Breast epithelium (tissue), 4 donors: ENCODE measurements at regions not wholly inside any gene's neighbourhood (a gene's known extent, or its start where the extent isn't known, plus 50 kb on each side); places are given as distances from the start of the nearest gene placed in this dataset.
A peak's percentile ranks its signal among the peaks of the same experiment; 100 is the strongest.
"Not testable (repeated sequence)": the region's sequence is repeated elsewhere in the genome, so short reads cannot be mapped to it uniquely, and the experiment has no call there.

Experiments used
- DNase-seq, 2 donors: peaks; one replicate each; pipeline ENCODE4 v3.0.0-alpha.2; 2019; ENCODE audit warnings: low spot score in 2 of 2
- H3K27ac ChIP-seq, 2 donors: fragments of 200-600 bp; sonication (generic) in 1 of 2; one replicate each; pipeline ENCODE4 v1.5.1; 2016 to 2019; ENCODE audit warnings: mild to moderate bottlenecking in 1 of 2
- H3K27me3 ChIP-seq, 2 donors: fragments of 200-600 bp; sonication (generic) in 1 of 2; one replicate each; pipeline versions ENCODE4 v1.5.1 to v1.6.0; 2017 to 2019; ENCODE audit warnings: control low read depth in 1 of 2, mild to moderate bottlenecking in 1 of 2
- H3K36me3 ChIP-seq: fragments of 200-600 bp; one replicate; pipeline ENCODE4 v1.5.1; 2019
- H3K4me1 ChIP-seq, 2 donors: fragments of 200-600 bp; sonication (generic); one replicate each; pipeline ENCODE4 v1.5.1; 2016 to 2019; ENCODE audit warnings: control low read depth in 1 of 2
- H3K4me3 ChIP-seq, 3 donors: fragments of 200-600 bp; sonication (generic); 1 replicate in 2 of 3; 2 replicates in 1 of 3; pipeline ENCODE4 v1.5.1; 2016 to 2019; ENCODE audit warnings: mild to moderate bottlenecking in 3 of 3, moderate library complexity in 2 of 3
- H3K9me3 ChIP-seq, 2 donors: fragments of 200-600 bp; sonication (generic) in 1 of 2; one replicate each; pipeline ENCODE4 v1.5.1; 2016 to 2019; ENCODE audit warnings: control low read depth in 1 of 2
- intact Hi-C: fragments of 100-400 bp; cut with DNase I; formaldehyde crosslinking; loops from one replicate; pipeline ENCODE4 v1.15.1; 2023; ENCODE audit warnings: low total_unique reads

DNA sequence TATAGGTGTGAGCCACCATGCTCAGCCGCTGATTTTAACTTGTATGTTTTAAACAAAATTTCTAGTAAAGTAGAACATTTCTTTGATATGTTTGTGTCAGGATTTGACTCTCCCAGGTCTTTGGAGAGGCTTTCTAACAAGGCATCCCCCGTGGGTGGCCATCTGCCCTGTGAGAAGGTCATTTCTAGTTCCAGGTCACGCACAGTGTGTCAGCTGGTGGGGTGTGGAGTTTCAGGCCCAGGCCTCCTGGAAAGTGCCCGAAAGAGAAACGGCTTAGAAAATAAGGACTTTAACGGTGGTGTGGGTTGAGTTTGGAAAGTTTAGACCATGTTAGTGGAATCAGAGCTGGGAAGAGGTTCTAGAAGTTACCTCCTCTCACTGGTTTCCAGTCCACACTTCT is 61.0 kb downstream of the SPDYE17 start:
- H3K4me1 ChIP-seq, H3K4me3 ChIP-seq, H3K9me3 ChIP-seq, DNase-seq, H3K36me3 ChIP-seq, intact Hi-C loops, H3K27me3 ChIP-seq, H3K27ac ChIP-seq: not testable (repeated sequence)

DNA sequence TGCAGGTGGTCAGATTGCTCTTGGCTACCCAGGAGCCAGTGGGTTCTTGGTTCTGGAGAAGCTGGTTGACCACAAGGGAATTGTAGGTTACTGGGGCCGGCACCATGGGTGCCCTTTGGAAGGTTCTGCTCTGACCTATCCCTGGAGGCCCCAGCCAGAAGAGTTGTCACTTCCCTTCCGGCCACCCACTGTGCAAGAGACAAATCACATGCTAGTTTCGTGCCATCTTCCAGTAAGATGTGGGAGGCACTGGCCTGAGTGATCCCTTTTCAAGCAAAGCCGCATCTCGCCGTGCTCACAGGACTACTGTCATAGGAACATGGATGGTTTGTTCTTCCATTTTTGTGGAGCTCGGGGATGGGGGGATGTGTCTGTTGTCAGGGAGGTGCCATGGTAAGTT is 62.3 kb downstream of the SPDYE17 start:
- DNase-seq, intact Hi-C loops, H3K27me3 ChIP-seq, H3K4me3 ChIP-seq, H3K27ac ChIP-seq, H3K9me3 ChIP-seq, H3K4me1 ChIP-seq, H3K36me3 ChIP-seq: not testable (repeated sequence)

DNA sequence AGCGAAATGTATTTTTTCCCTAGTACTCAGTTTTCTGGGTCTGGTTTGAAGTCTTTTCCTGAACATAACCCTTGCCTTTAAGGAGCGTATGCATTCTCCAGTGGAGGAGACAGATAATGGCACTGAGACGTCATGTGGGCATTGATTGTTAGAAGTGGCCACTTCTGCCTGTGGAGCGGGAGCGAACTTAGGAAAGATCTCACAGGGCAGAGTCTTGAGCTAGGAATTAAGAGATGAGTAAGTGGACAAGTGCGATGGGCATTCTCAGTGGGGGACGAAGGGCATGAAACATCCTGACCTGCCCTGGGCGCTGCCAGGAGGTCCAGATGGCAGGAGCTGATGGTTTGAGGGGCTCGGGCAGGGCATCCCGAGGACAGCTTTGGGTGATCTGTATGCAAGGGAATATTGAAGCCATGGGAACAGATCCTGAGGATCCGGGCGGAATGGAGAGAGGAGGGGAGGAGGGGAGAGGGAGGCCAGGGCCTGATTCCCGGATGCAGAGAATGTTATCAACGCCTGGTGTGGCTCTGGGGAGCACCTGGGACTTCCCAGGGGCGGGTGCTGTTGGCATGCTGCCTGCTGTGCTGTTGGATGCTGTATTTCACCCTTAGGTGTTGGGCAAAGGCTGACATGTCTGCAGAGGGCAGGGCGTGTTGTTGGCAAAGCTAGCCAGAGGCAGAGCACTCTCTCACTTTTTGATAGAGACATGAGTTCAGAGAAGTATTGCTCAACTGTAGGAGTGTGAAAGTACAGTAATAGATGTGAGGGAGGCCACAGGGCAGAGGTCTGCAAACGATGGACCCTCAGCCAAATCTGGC is 66.2 kb downstream of the SPDYE17 start:
- DNase-seq, H3K36me3 ChIP-seq, H3K4me3 ChIP-seq, H3K4me1 ChIP-seq, H3K27ac ChIP-seq, H3K27me3 ChIP-seq, H3K9me3 ChIP-seq, intact Hi-C loops: not testable (repeated sequence)

DNA sequence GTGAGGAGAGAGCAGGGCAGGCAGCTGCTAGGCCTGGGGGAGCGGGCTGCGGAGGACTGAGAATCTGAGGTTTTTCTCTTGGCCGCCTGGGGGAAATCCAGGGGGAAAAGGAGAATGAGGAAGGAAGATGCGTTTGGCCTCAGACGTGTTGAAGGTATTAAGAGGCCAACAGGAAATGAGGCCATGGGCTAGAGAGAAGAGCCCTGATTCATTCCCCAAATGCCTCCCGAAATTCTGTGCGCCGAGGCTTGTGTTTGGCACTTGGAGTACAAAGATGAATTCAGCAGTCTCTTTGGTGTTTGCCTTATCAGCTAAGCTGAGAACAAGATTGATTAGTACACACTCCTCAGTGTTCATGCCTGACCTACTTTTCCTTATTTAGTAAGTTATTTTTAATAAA is 68.1 kb downstream of the SPDYE17 start:
- H3K27me3 ChIP-seq, H3K36me3 ChIP-seq, H3K9me3 ChIP-seq, H3K4me1 ChIP-seq, H3K4me3 ChIP-seq, DNase-seq, intact Hi-C loops, H3K27ac ChIP-seq: not testable (repeated sequence)

GRCh38 chr7:76963061-76963460 is 69.1 kb downstream of the SPDYE17 start:
- intact Hi-C loops, H3K4me3 ChIP-seq, H3K27ac ChIP-seq: not testable (repeated sequence)

DNA sequence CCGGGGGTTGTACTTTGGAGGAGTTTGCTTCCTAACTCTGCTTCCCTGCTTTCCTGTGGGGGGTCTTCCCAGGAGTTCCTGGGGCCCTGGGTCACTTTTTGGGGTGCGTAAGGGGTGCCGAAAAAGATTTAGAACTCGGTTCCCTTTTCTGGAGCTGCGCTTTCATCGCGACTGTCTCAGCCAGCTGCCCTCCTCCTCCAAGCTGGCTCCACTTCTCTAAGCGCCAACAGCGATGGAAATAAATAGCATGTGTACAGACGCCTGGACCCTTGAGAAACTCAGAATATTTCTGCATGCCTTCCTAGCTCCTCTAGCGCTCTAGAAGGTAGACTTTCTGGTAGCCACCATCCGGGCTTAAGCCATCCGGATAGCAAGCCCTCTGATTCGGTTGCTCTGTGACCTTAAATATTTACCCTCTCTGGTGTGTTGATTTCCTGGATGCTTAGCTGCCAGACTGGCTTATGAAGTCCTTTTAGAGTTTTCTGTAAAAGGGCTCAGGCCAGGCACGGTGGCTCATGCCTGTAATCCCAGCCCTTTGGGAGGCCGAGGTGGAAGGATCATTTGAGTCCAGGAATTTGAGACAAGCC is 71.7 kb downstream of the SPDYE17 start:
- intact Hi-C loops, DNase-seq, H3K27ac ChIP-seq: not testable (repeated sequence)

More at GRCh38 chr7:76963061-76963460, 69.1 kb downstream of the SPDYE17 start:
- not testable (repeated sequence) for H3K27me3 ChIP-seq, H3K36me3 ChIP-seq, H3K9me3 ChIP-seq, H3K4me1 ChIP-seq, DNase-seq

GRCh38 chr7:76959573-76960399 is 72.4 kb downstream of the SPDYE17 start:
- peak overlapping the region in 1 of 3 donors; percentile 44 for H3K4me3 ChIP-seq
- H3K27me3 ChIP-seq, H3K9me3 ChIP-seq, H3K27ac ChIP-seq, intact Hi-C loops, DNase-seq, H3K36me3 ChIP-seq, H3K4me1 ChIP-seq: not testable (repeated sequence)

More for the DNA sequence above, 71.7 kb downstream of the SPDYE17 start:
- H3K4me3 ChIP-seq, H3K27me3 ChIP-seq, H3K9me3 ChIP-seq, H3K36me3 ChIP-seq, H3K4me1 ChIP-seq: not testable (repeated sequence)

- DNase-seq, H3K4me1 ChIP-seq, H3K4me3 ChIP-seq, intact Hi-C loops, H3K9me3 ChIP-seq, H3K27ac ChIP-seq, H3K27me3 ChIP-seq, H3K36me3 ChIP-seq: not testable (repeated sequence)
Measured at GRCh38 chr7:76956531-76956930, 75.6 kb downstream of the SPDYE17 start.

DNA sequence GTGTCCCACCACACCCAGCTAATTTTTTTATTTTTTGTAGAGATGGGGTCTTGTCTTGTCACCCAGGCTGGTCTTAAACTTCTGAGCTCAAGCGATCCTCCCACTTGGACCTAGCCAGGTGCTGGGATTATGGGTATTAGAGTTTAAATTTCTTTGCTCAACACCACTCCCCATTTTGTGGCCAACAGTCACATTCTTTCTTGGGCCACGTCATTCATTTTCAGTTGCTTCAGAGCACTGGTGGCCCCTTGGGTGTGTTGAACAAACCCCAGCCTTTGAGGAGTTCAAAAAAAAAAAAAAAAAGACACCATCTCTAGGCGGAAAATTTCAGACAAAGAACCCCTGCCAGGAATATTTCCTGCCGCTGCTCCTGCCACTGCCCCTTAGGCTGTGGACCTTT is 77.0 kb downstream of the SPDYE17 start:
- H3K9me3 ChIP-seq, H3K36me3 ChIP-seq, intact Hi-C loops, DNase-seq, H3K4me3 ChIP-seq, H3K27me3 ChIP-seq, H3K4me1 ChIP-seq, H3K27ac ChIP-seq: not testable (repeated sequence)

DNA sequence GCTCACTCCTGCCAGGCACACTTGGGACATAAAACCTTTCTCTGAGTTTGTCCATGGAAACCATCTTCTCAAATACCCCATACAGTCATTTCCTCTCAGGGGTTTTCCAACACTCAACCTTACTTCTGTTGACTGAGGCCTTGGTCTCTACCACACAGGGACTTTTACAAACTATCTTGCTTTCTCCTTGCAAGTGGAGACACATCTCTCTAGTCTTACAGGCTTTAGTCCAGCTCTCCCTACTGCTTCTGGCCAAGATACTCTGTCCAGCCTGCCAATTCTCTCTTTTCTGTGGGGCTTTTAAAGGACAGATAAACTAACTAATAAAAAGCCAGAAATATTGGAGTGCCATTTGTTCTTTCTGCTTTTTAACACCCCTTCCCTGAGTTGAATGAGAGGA is 87.6 kb downstream of the SPDYE17 start:
- H3K9me3 ChIP-seq, intact Hi-C loops, DNase-seq, H3K4me1 ChIP-seq, H3K27me3 ChIP-seq, H3K4me3 ChIP-seq, H3K36me3 ChIP-seq, H3K27ac ChIP-seq: not testable (repeated sequence)

DNA sequence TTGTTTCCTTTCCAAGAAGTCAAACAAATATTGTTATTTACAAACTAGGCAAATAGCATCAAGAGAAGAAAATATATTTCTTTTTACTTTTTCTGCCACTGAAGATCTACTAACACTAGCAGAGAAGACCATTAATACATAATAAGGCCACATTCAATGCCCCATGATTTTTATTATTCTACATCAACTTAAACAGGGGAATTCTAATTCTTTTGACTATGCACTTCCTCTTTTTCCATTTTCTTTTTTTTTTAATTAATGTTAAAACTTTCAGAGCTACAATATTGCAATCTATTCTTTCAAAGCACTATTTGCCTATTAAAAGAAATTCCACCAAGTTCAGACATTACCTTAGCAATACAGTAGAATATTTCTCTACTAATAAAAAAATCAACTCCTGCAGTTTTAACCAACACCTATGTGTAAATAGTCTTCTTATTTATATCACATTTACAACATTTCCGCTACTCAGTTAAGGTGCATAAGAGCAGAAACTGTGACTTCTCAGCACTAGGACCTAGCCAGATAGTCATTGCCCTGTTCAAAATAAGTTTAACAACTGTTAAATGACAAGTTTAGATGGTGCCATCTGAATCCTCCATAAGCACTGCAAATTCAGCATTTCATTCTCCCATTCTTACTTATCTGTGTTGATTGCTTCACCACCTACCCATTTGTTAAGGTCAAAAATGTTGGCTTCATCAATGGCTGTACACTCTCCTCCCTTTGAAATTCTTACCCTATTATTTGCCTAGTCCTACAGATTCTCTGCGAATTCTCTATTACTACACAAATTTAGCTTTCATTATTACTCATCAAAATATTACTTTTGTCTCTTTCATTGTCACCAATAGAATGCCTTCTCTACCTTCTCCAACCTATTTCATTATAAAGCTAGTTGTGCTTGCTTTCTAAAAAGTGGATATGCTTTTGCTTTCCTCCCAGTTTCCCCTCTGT is 90.1 kb downstream of the SPDYE17 start:
- H3K4me1 ChIP-seq, H3K27me3 ChIP-seq, DNase-seq, H3K36me3 ChIP-seq, H3K9me3 ChIP-seq, intact Hi-C loops, H3K27ac ChIP-seq, H3K4me3 ChIP-seq: not testable (repeated sequence)

DNA sequence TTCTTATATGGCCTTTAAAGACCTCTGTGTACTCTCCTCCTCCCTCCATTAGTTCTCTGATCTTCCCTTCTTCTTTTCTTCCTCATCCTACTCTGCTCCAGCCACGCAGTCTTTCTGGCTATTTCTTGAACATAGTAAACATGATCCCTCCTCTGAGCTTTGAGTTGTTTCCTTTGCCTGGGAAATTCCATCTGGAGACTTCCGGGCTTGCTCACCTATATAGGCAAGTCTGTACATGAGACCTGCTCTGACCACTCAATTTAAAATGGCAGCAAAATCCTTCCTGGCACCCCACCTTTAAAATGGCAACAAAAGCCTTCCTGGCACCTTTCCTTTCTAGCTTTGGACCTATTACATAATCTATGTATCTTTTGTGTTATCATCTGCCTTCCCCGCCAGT is 94.4 kb downstream of the SPDYE17 start:
- DNase-seq, H3K27ac ChIP-seq, H3K36me3 ChIP-seq, H3K4me1 ChIP-seq, H3K27me3 ChIP-seq, H3K9me3 ChIP-seq, H3K4me3 ChIP-seq, intact Hi-C loops: not testable (repeated sequence)
